HG03520 (cell line): ENCODE measurements at regions not wholly inside any gene's neighbourhood (a gene's known extent, or its start where the extent isn't known, plus 50 kb on each side); places are given as distances from the start of the nearest gene placed in this dataset.
"Not testable (repeated sequence)": the region's sequence is repeated elsewhere in the genome, so short reads cannot be mapped to it uniquely, and the experiment has no call there.

Experiments used
- ATAC-seq: cut with Tn5 transposase; IDR thresholded peaks from one replicate; pipeline ENCODE4 v1.9.1; 2021; ENCODE audit warnings: mild to moderate bottlenecking, moderate library complexity; ENCODE audit not compliant: unreplicated experiment

DNA sequence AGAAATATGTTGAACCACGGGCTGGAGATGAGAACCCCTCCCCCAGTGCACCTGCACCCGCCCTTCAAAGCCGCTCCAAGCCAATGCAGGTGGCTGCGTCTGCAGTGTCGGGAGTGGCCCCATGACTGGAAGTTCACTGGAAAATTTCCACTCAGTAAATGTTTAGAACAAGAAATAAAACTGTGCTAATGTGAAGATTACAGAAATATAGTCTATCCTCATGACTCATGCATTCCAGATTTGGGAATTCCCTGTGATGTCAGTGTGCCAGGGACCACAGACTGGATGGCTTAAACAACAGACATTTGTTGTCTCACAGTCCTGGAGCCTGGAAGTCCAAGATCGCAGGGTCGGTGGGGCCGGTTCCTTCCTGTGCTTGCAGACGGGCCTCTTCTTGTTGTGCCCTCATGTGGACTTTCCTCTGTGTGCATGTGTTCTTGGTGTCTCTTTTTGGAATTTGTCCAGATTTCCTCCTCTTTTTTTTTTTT, 3967.0 kb upstream of the TPTE start:
- ATAC-seq = not testable (repeated sequence)

DNA sequence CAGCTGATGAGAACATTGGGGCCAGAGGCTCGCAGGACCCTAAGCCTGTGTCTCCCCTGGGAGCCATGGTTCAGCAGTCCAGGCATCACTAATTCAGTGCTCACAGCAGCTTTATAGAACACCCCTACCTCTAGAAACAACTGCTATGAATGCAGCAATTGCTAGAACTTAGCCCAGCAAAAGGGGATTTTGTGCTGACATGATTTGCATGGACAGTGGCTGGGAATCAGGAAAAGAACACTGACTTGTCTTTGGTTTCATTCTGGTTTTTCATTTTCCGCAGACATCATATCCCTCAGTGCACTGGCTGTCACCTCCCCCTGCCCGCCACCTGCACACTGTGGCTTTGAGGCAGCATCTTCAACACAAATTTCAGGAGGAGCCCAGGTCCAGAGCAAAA, 3964.9 kb upstream of the TPTE start:
- not testable (repeated sequence) for ATAC-seq

DNA sequence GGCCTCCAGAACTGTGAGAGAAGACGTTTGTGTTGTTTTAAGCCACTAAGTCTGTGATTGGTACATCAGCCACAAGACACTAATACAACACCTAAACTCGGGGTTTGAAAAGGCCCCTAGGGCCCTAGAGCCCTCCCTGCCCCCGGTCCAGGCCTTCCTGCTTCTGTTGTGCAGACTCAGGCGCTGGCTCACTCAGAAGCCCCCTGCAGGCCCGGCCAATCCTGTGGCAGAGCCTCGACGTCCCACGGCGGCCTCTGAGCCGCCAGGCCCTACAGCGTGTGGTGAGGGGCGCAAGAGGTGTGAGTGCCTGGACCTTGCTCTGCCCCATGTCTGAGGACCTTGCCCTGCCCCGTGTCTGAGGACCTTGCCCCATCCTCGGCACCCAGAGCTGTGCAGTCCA, 3964.0 kb upstream of the TPTE start:
- not testable (repeated sequence) for ATAC-seq

DNA sequence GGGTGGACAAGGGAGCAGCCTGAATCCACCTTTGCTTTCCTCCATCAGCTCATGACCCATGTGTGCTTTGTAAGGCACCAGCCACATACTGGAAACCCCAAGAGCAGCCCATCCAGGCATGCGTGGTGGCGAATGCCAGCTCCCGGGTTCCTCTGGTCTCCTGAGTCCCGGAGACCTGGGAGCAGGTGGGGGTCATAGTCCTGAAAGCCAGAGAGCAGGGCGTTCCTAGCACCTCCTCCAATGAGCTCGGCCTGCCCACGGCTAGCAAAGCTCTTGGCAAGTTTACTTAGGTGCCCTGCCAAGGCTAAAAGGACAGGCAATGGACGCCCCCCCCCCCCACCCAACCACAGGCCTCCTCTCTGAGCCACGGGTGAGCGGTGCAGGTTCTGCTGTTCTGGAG, 3960.2 kb upstream of the TPTE start:
- ATAC-seq = not testable (repeated sequence)

DNA sequence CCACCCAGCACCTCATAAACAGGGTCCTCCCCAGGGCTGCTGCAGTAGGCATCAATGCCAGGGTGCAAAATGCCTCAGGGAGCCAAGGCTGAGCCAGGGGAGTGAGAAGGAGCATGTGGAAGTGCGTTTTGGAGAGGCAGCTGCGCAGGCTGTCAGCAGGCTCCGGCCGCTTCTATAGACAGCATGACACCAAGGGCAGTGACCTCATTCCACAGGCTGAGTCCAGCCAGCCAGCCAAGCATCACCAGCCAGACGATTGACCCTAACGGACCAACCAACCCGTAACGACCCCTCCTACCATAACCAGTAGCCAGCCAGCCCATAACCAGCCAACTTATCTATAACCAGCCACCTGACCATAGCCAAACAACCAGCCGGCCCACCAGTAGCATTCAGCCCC, 3959.8 kb upstream of the TPTE start:
- not testable (repeated sequence) for ATAC-seq

DNA sequence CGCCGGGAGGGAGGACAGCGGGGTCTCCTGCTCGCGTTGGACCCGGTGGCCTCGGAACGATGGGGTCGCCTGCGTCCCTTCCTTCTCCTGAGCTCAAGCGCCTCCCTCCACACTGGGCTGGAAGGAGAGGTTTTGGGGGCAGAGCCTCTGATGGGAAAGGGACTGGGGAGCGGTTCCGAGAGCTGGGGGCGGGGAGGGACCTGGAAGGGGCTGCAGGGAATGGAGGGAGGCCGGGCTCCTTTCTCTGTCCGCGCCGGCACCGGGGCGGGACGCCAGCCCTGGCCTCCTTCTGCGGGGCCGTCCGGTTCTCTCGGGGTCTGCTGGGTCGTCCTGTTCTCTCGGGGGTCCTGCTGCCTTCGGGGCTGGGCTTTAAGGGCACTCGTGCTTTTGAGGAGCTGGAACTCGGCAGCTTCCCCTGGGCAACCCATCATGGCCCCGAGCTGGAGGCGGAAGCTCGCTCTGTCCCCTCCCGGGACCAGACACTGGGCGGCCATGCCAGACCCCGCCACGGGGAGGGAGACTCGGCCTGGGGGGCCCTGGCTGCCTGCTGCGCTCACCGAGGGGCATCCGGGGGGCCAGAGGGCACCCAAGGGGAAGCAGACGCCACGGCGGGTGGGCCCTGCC, 3956.7 kb upstream of the TPTE start:
- ATAC-seq = not testable (repeated sequence)

DNA sequence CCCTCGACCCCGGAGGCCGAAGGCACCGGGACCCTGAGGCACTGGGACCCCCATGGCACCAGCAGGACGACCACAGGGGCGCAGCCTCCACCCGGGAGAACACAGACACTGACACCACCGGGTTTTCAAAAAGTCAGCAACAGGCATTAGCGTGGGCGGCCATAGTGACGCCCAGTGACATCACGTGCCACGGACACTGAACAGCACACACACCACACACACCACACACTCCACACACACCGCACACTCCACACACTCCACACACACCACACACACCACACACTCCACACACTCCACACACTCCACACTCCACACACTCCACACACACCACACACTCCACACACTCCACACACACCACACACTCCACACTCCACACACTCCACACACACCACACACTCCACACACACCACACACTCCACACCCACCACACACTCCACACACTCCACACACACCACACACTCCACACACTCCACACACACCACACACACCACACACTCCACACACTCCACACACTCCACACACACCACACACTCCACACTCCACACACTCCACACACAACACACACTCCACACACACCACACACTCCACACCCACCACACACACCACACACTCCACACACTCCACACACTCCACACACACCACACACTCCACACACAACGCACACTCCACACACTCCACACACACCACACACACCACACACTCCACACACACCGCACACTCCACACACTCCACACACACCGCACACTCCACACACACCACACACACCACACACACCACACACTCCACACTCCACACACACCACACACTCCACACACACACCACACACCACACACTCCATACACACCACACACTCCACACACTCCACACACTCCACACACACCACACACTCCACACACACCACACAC, 3955.9 kb upstream of the TPTE start:
- not testable (repeated sequence) for ATAC-seq

DNA sequence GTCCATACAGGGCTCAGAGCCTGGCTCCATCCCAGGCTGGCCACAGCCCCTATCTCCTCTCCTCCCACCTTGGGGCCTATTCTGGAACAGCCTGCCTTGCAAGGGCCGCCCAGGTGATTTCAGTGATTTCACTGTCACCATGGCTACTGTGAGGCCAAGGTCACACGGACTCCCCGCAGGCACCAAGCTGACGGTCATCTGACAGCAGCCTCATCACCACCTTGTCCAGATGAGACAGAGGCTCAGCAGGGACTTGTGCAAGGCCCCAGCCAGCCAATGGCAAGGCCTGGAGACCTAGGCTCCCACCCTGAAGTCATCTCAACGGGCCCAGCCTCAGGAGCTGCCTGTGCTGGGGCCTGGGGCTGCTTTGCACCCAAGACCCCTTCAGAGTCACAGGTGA, 3953.8 kb upstream of the TPTE start:
- ATAC-seq = not testable (repeated sequence)

DNA sequence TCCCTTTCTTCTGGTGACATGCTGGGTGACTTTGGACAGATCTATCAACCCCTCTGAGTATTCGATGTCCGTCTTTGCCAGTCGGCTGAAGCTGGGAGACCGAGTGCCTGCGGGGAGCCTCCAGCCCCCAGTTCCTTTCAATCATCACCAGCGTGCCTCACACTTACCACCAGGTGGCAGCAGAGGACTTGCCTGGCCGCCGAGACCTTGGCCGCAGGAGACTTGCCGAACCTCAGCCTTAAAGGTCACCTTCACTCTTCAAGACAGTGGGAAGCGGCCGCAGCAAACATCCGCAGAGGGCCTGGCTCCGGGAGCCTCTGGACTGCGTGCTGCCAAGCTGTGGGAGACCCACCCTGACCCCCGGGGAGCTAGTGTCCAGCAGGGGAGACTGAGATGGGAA, 3952.2 kb upstream of the TPTE start:
- ATAC-seq = not testable (repeated sequence)

DNA sequence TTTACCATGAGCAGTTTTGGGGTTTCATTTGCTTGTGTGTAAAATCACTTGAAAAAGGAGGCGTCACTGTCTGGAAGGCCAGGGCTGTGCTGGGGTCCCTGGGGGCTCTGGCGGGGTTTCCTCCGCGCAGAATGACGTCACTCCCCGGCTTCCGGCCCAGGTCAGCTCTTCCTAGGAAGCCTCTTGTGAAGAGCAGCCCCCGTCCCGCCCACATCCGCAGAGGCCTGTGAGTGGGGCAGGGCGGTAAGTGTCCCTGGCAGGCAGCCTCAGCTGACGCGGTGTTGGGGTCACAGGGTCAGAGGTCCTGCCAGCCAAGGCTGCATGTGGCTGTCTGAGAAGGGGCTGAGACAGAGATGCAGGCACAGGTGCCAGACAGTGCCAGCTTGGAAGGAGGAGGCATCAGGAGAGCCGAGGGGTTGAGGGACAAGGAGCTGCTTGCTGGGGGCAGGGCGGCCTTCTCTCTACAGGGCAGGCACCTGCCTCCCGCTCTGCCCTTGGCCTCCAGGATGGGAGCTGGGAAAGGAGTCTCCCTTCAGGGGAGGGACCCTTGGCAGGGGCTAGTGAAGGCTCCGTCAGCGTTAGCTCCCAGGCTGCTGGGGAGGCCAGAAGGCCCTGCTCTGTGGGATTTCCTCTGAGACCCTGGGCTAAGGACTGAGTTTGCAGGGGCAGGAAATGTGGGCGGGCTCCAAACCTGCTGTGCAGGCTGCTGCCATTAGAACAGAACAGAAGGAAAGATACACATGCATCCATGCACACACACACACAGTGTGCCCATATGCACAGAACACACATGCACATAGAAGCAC, 3951.6 kb upstream of the TPTE start:
- ATAC-seq = not testable (repeated sequence)

DNA sequence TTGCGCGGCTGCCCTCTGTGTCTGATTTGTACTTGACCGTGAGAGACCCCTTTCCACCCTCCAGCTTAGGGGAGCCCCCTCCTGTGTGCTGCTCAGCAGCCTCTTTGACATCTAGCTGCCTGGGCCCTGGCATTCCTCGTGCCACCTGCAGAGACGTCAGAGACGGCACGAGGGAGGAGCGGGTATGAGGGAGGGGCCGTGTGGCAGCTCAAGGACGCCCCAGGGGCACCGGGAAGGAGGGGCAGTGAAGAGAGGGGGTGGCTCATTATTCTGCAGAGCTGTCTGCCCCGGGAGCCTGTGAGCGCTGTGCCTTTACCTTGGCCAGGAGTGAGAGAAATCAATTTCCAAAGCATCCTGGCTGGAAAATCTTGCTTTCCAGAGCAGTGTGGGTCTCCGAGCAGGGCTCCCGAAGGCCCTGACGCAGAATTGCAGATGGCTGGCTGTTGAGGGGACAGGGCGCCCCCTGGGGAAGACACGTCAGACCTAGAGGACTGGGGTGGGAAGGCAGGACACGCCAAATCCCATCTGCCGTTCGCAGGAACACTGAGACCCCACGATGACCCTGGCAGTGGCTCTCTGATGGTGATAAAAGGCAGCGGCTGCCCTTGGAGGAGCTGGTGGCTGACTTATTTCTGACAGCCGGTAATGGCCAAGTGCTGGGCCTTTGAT, 3950.5 kb upstream of the TPTE start:
- not testable (repeated sequence) for ATAC-seq

DNA sequence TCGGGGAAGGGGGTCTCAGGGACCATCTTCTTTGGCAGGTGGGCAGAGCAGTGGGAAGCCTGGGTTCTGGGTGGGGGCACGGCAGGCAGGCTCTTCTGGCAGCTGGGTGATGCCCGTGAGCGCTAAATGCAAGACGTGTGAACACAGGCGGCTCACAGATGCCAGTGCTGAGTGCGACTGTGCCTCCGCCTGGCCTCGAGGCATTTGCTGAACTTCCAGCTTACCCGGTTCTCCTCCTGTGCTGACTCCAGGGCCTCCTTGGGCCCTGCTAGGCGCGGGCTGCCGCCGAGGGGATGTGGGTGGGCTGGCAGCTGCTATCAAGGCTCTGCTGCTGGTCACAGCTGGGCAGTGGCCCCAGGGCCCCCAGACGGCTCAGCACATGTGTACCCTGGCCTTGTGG, 3947.8 kb upstream of the TPTE start:
- not testable (repeated sequence) for ATAC-seq

DNA sequence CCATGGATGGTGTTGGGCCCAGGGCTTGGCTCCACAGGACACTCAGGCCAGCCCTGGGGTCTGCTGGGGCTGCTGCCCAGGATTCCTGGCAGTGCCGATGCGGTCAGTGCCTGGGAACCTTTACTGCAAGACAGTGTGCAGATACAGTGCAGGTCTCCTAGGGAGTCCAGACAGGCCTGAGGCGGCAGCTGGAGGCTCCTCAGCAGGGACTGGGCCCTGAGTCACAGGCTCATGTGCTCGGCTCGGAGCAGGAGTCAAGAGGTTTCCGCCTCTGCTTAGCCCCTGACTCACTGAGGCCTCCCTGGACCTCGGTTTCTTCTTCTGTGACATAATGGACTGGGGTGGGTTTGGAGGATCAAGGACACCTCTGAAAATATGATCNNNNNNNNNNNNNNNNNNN, 3941.6 kb upstream of the TPTE start:
- ATAC-seq = not testable (repeated sequence)
